IMR-90 (cell line): ENCODE measurements at regions not wholly inside any gene's neighbourhood (a gene's known extent, or its start where the extent isn't known, plus 50 kb on each side); places are given as distances from the start of the nearest gene placed in this dataset.
A peak's percentile ranks its signal among the peaks of the same experiment; 100 is the strongest.

ENCODE experiments used
- ATAC-seq: fragments of 200-7000 bp; cut with Tn5 transposase; 2 replicates; pipeline ENCODE4 v1.9.1; 2020; ENCODE audit warnings: low read depth, mild to moderate bottlenecking, moderate library complexity
- BruUV-seq: library from RNA; stranded (reverse); fragments of 400-500 nt; replicated peaks from 2 replicates; lab custom pipeline; 2021; lab: Mats Ljungman, UMichigan
- CTCF ChIA-PET: fragments of 300-600 bp; formaldehyde crosslinking; extraction: SDS; loops from one replicate; lab custom pipeline; 2021; ENCODE audit warnings: antibody characterized with exemption; lab: Yijun Ruan, JAX
- POLR2A ChIA-PET: fragments of 300-600 bp; sonication (Branson Sonifier 250); formaldehyde crosslinking; loops from one replicate; lab custom pipeline; 2022; ENCODE audit warnings: antibody characterized with exemption; ENCODE audit not compliant: unreplicated experiment; lab: Charles Lee
- DNase-seq: peaks from one replicate; pipeline ENCODE4 v3.0.0; 2013
- H2AFZ ChIP-seq: replicated peaks from 2 replicates; pipeline ENCODE3; 2013; ENCODE audit warnings: low read length, mild to moderate bottlenecking; ENCODE audit not compliant: poor library complexity
- H2AK5ac ChIP-seq: 2 replicates; pipeline ENCODE4 v1.6.1; 2013; ENCODE audit warnings: low read depth, low read length, inconsistent platforms
- H2AK9ac ChIP-seq: replicated peaks from 2 replicates; pipeline ENCODE3; 2013; ENCODE audit warnings: mild to moderate bottlenecking, low read depth, low read length, moderate library complexity; ENCODE audit not compliant: poor library complexity
- H2BK120ac ChIP-seq: 2 replicates; pipeline ENCODE4 v1.6.1; 2013; ENCODE audit warnings: low read depth, low read length, inconsistent platforms
- H2BK15ac ChIP-seq: 3 replicates; pipeline ENCODE4 v1.6.1; 2013; ENCODE audit warnings: low read depth, low read length, inconsistent platforms
- H2BK20ac ChIP-seq: 2 replicates; pipeline ENCODE4 v1.6.1; 2013; ENCODE audit warnings: low read depth, mild to moderate bottlenecking, inconsistent platforms, low read length, moderate library complexity
- H2BK5ac ChIP-seq: 2 replicates; pipeline ENCODE4 v1.6.1; 2013; ENCODE audit warnings: mild to moderate bottlenecking, low read depth, low read length, inconsistent platforms; ENCODE audit not compliant: poor library complexity, severe bottlenecking
- H3K14ac ChIP-seq: replicated peaks from 2 replicates; pipeline ENCODE4 v1.6.1; 2013; ENCODE audit warnings: low read depth, low read length, inconsistent platforms
- H3K18ac ChIP-seq: 2 replicates; pipeline ENCODE4 v1.6.1; 2013; ENCODE audit warnings: low read depth, low read length, control low read depth
- H3K23ac ChIP-seq: 2 replicates; pipeline ENCODE4 v1.6.1; 2013; ENCODE audit warnings: low read depth, low read length, inconsistent platforms
- H3K27ac ChIP-seq: 2 replicates; pipeline ENCODE4 v1.5.1; 2013; ENCODE audit warnings: mild to moderate bottlenecking, control low read depth, low read length; ENCODE audit not compliant: insufficient read depth
- H3K27me3 ChIP-seq: 2 replicates; pipeline ENCODE4 v1.6.1; 2013; ENCODE audit warnings: low read length; ENCODE audit not compliant: control insufficient read depth, insufficient read depth
- H3K36me3 ChIP-seq: 2 replicates; pipeline ENCODE4 v1.6.1; 2013; ENCODE audit warnings: low read length, mixed read lengths; ENCODE audit not compliant: control insufficient read depth, insufficient read depth
- H3K4ac ChIP-seq: 2 replicates; pipeline ENCODE4 v1.6.1; 2013; ENCODE audit warnings: low read depth, low read length, inconsistent platforms
- H3K4me1 ChIP-seq: 2 replicates; pipeline ENCODE4 v1.6.1; 2013; ENCODE audit warnings: low read length, mixed read lengths; ENCODE audit not compliant: control insufficient read depth, insufficient read depth
- H3K4me2 ChIP-seq: 2 replicates; pipeline ENCODE4 v1.6.1; 2013; ENCODE audit warnings: low read depth, mild to moderate bottlenecking, control low read depth, low read length, moderate library complexity
- H3K4me3 ChIP-seq: 2 replicates; pipeline ENCODE4 v1.5.1; 2013; ENCODE audit warnings: low read depth, mild to moderate bottlenecking, control low read depth, low read length, moderate library complexity; ENCODE audit not compliant: insufficient read depth
- H3K56ac ChIP-seq: 2 replicates; pipeline ENCODE4 v1.6.1; 2013; ENCODE audit warnings: low read length, inconsistent platforms; ENCODE audit not compliant: insufficient read depth; ENCODE audit errors: extremely low read depth
- H3K79me1 ChIP-seq, 2 experiments: 2 replicates each; pipeline ENCODE4 v1.6.1; 2013; ENCODE audit warnings: low read length in 2 of 2, inconsistent platforms in 1 of 2, low read depth in 1 of 2
- H3K9ac ChIP-seq: 2 replicates; pipeline ENCODE4 v1.6.1; 2013; ENCODE audit warnings: low read depth, low read length, control low read depth
- H3K9me1 ChIP-seq: 2 replicates; pipeline ENCODE4 v1.6.1; 2013; ENCODE audit warnings: low read length, inconsistent platforms; ENCODE audit not compliant: insufficient read depth
- H3K9me3 ChIP-seq: 2 replicates; pipeline ENCODE4 v1.6.1; 2013; ENCODE audit warnings: low read length; ENCODE audit not compliant: control insufficient read depth, insufficient read depth
- H4K20me1 ChIP-seq: 2 replicates; pipeline ENCODE4 v1.6.1; 2013; ENCODE audit warnings: low read length, inconsistent platforms; ENCODE audit not compliant: insufficient read depth
- H4K5ac ChIP-seq: 2 replicates; pipeline ENCODE4 v1.6.1; 2013; ENCODE audit warnings: mild to moderate bottlenecking, low read depth, low read length, control low read depth
- H4K8ac ChIP-seq, 2 experiments: 2 replicates each; pipeline ENCODE4 v1.6.1; 2013; ENCODE audit warnings: low read depth in 2 of 2, low read length in 2 of 2, control low read depth in 1 of 2, inconsistent platforms in 1 of 2
- H4K91ac ChIP-seq: 2 replicates; pipeline ENCODE4 v1.6.1; 2013; ENCODE audit warnings: low read depth, low read length, inconsistent platforms; ENCODE audit not compliant: insufficient read depth
- BHLHE40 ChIP-seq: fragments of 150-350 bp; IDR thresholded peaks from 2 replicates; pipeline ENCODE4 v1.6.1; 2016; ENCODE audit warnings: mild to moderate bottlenecking, low read depth, low read length
- CEBPB ChIP-seq: IDR thresholded peaks from 2 replicates; pipeline ENCODE4 v1.6.1; 2012; ENCODE audit warnings: low read depth, low read length, improper control_type of control experiment
- CHD1 ChIP-seq: IDR thresholded peaks from 2 replicates; pipeline ENCODE4 v1.6.1; 2012; ENCODE audit warnings: low read depth, low read length, improper control_type of control experiment
- CTCF ChIP-seq: conservative IDR thresholded peaks from 2 replicates; pipeline ENCODE4 v1.5.1; 2012; ENCODE audit warnings: mild to moderate bottlenecking, low read depth, low read length, improper control_type of control experiment
- FOS ChIP-seq: fragments of 150-350 bp; IDR thresholded peaks from 2 replicates; pipeline ENCODE4 v1.6.1; 2016; ENCODE audit warnings: low read depth, low read length
- MAFK ChIP-seq: IDR thresholded peaks from 2 replicates; pipeline ENCODE4 v1.6.1; 2012; ENCODE audit warnings: low read depth, low read length, improper control_type of control experiment
- MAZ ChIP-seq: IDR thresholded peaks from 2 replicates; pipeline ENCODE4 v1.6.1; 2012; ENCODE audit warnings: low read depth, mild to moderate bottlenecking, low read length, improper control_type of control experiment, moderate library complexity, borderline replicate concordance
- MXI1 ChIP-seq: IDR thresholded peaks from 2 replicates; pipeline ENCODE4 v1.6.1; 2012; ENCODE audit warnings: low read depth, mild to moderate bottlenecking, low read length, moderate library complexity, borderline replicate concordance
- NFE2L2 ChIP-seq: fragments of 150-350 bp; IDR thresholded peaks from 2 replicates; pipeline ENCODE4 v1.6.1; 2016; ENCODE audit warnings: low read depth, mild to moderate bottlenecking, low read length
- POLR2A ChIP-seq: IDR thresholded peaks from 2 replicates; pipeline ENCODE4 v1.6.1; 2012; ENCODE audit warnings: mild to moderate bottlenecking, low read depth, low read length
- RAD21 ChIP-seq: IDR thresholded peaks from 2 replicates; pipeline ENCODE4 v1.6.1; 2012; ENCODE audit warnings: low read length, improper control_type of control experiment
- RCOR1 ChIP-seq: IDR thresholded peaks from 2 replicates; pipeline ENCODE4 v1.6.1; 2012; ENCODE audit warnings: mild to moderate bottlenecking, low read length, improper control_type of control experiment; ENCODE audit not compliant: insufficient replicate concordance
- SMC3 ChIP-seq: fragments of 150-350 bp; IDR thresholded peaks from 2 replicates; pipeline ENCODE4 v1.6.1; 2016; ENCODE audit warnings: low read depth, mild to moderate bottlenecking, antibody characterized with exemption, low read length, moderate library complexity
- USF2 ChIP-seq: fragments of 150-350 bp; IDR thresholded peaks from 2 replicates; pipeline ENCODE4 v1.6.1; 2017; ENCODE audit warnings: mild to moderate bottlenecking, antibody characterized with exemption, low read length, low read depth
- WGBS, 2 experiments: methylation state at CpG; one replicate each; pipeline versions ENCODE4 v1.1.5 to v1.1.7; 2013; ENCODE audit warnings: missing lambda C conversion rate in 2 of 2; ENCODE audit not compliant: insufficient read length in 1 of 2; ENCODE audit errors: extremely low coverage in 2 of 2; 5-methylcytosine and 5-hydroxymethylcytosine counted together
- dilution Hi-C: fragments of 300-500 bp; cut with HindIII; formaldehyde crosslinking; loops from one replicate; pipeline ENCODE4 v1.14.3; 2018; ENCODE audit warnings: low sequenced_read_pairs; ENCODE audit not compliant: unreplicated experiment
- in situ Hi-C: fragments of 300-500 bp; cut with MboI; formaldehyde crosslinking; loops from 3 replicates; pipeline ENCODE4 v1.14.3; 2019; ENCODE audit warnings: low sequenced_read_pairs, inconsistent platforms, mixed read lengths
- intact Hi-C: fragments of 100-400 bp; cut with micrococcal nuclease; formaldehyde crosslinking; loops from 2 replicates; pipeline ENCODE4 v1.10.0; 2022

- Histone ChIP-seq H2BK5ac (peak overlapping the region; percentile 97), H3K4me1 (peaks cover 26% of the 10 kb centered on the region), H3K4ac (peak overlapping the region; percentile 100), H3K9me3 (no peaks in the 10 kb centered on the region), H2AK5ac (peak overlapping the region; percentile 96), H3K27me3 (no peaks in the 10 kb centered on the region), H3K18ac (peak overlapping the region; percentile 80), H2BK15ac (peak overlapping the region; percentile 99; the same call in 2 of the 3 replicates), H2AK9ac (peak overlapping the region; percentile 59), H4K20me1 (no peaks in the 10 kb centered on the region), H3K14ac (peak overlapping the region; percentile 98), H3K56ac (peak overlapping the region; percentile 94), H3K9me1 (peaks cover 27% of the 10 kb centered on the region), H3K4me3 (no peak overlapping the region), H3K79me1 (peaks cover 13 to 17% of the 10 kb centered on the region in 2 experiments; a peak in 3 of 4 replicates), H2BK20ac (peak overlapping the region; percentile 99), H4K5ac (peak overlapping the region; percentile 74), H3K4me2 (peak overlapping the region; percentile 6; the same call in 1 of the 2 replicates), H2AFZ (peak overlapping the region; percentile 82), H3K27ac (peak overlapping the region; percentile 91), H3K23ac (peak overlapping the region; percentile 98), H3K36me3 (no peaks in the 10 kb centered on the region), H2BK120ac (peak overlapping the region; percentile 100), H4K91ac (peak overlapping the region; percentile 100), H3K9ac (peak overlapping the region; percentile 50), H4K8ac (peak overlapping the region; percentile 98)
- no peak for ATAC-seq
- dilution Hi-C loops (no loop called here), intact Hi-C loops (no loop called here), in situ Hi-C loops (no loop called here)
- ChIA-PET CTCF (interaction anchor here (0.6 kb wide), 1 partner anchor 47 kb away, joined by 4 read pairs; no protein-coding TSS in a partner anchor), POLR2A (interaction anchor here (1.0 kb wide), 1 partner anchor 79 kb away, joined by 3 read pairs; no protein-coding TSS in a partner anchor)
- no peak for DNase-seq
- TF ChIP-seq CHD1 = no peak
- no peak for TF ChIP-seq BHLHE40
- TF ChIP-seq RAD21 = no peak
- no peak for TF ChIP-seq RCOR1
- no peak for TF ChIP-seq NFE2L2
- no peak for TF ChIP-seq POLR2A
- no peak for TF ChIP-seq CTCF
- TF ChIP-seq CEBPB = no peak
- no peak for TF ChIP-seq FOS
- TF ChIP-seq SMC3 = no peak
- TF ChIP-seq USF2 = no peak
- no peak for TF ChIP-seq MAZ
- TF ChIP-seq MAFK = no peak
- TF ChIP-seq MXI1 = no peak
- no TSS peak for BruUV-seq
- no CpG with 5 or more reads among the region's 7 CpGs for WGBS, 2 experiments
These were observed 74.4 kb upstream of the MFGE8 start for GRCh38 chr15:88987591-88987933.
